IMR-90 (cell line): ENCODE measurements at regions not wholly inside any gene's neighbourhood (a gene's known extent, or its start where the extent isn't known, plus 50 kb on each side); places are given as distances from the start of the nearest gene placed in this dataset.

Experiments
- ATAC-seq: fragments of 200-7000 bp; cut with Tn5 transposase; 2 replicates; pipeline ENCODE4 v1.9.1; 2020; ENCODE audit warnings: low read depth, mild to moderate bottlenecking, moderate library complexity
- BruUV-seq: library from RNA; stranded (reverse); fragments of 400-500 nt; replicated peaks from 2 replicates; lab custom pipeline; 2021; lab: Mats Ljungman, UMichigan
- CTCF ChIA-PET: fragments of 300-600 bp; formaldehyde crosslinking; extraction: SDS; loops from one replicate; lab custom pipeline; 2021; ENCODE audit warnings: antibody characterized with exemption; lab: Yijun Ruan, JAX
- POLR2A ChIA-PET: fragments of 300-600 bp; sonication (Branson Sonifier 250); formaldehyde crosslinking; loops from one replicate; lab custom pipeline; 2022; ENCODE audit warnings: antibody characterized with exemption; ENCODE audit not compliant: unreplicated experiment; lab: Charles Lee
- DNase-seq: peaks from one replicate; pipeline ENCODE4 v3.0.0; 2013
- H2AFZ ChIP-seq: replicated peaks from 2 replicates; pipeline ENCODE3; 2013; ENCODE audit warnings: low read length, mild to moderate bottlenecking; ENCODE audit not compliant: poor library complexity
- H2AK5ac ChIP-seq: 2 replicates; pipeline ENCODE4 v1.6.1; 2013; ENCODE audit warnings: low read depth, low read length, inconsistent platforms
- H2AK9ac ChIP-seq: replicated peaks from 2 replicates; pipeline ENCODE3; 2013; ENCODE audit warnings: mild to moderate bottlenecking, low read depth, low read length, moderate library complexity; ENCODE audit not compliant: poor library complexity
- H2BK120ac ChIP-seq: 2 replicates; pipeline ENCODE4 v1.6.1; 2013; ENCODE audit warnings: low read depth, low read length, inconsistent platforms
- H2BK15ac ChIP-seq: 3 replicates; pipeline ENCODE4 v1.6.1; 2013; ENCODE audit warnings: low read depth, low read length, inconsistent platforms
- H2BK20ac ChIP-seq: 2 replicates; pipeline ENCODE4 v1.6.1; 2013; ENCODE audit warnings: low read depth, mild to moderate bottlenecking, inconsistent platforms, low read length, moderate library complexity
- H2BK5ac ChIP-seq: 2 replicates; pipeline ENCODE4 v1.6.1; 2013; ENCODE audit warnings: mild to moderate bottlenecking, low read depth, low read length, inconsistent platforms; ENCODE audit not compliant: poor library complexity, severe bottlenecking
- H3K14ac ChIP-seq: replicated peaks from 2 replicates; pipeline ENCODE4 v1.6.1; 2013; ENCODE audit warnings: low read depth, low read length, inconsistent platforms
- H3K18ac ChIP-seq: 2 replicates; pipeline ENCODE4 v1.6.1; 2013; ENCODE audit warnings: low read depth, low read length, control low read depth
- H3K23ac ChIP-seq: 2 replicates; pipeline ENCODE4 v1.6.1; 2013; ENCODE audit warnings: low read depth, low read length, inconsistent platforms
- H3K27ac ChIP-seq: 2 replicates; pipeline ENCODE4 v1.5.1; 2013; ENCODE audit warnings: mild to moderate bottlenecking, control low read depth, low read length; ENCODE audit not compliant: insufficient read depth
- H3K27me3 ChIP-seq: 2 replicates; pipeline ENCODE4 v1.6.1; 2013; ENCODE audit warnings: low read length; ENCODE audit not compliant: control insufficient read depth, insufficient read depth
- H3K36me3 ChIP-seq: 2 replicates; pipeline ENCODE4 v1.6.1; 2013; ENCODE audit warnings: low read length, mixed read lengths; ENCODE audit not compliant: control insufficient read depth, insufficient read depth
- H3K4ac ChIP-seq: 2 replicates; pipeline ENCODE4 v1.6.1; 2013; ENCODE audit warnings: low read depth, low read length, inconsistent platforms
- H3K4me1 ChIP-seq: 2 replicates; pipeline ENCODE4 v1.6.1; 2013; ENCODE audit warnings: low read length, mixed read lengths; ENCODE audit not compliant: control insufficient read depth, insufficient read depth
- H3K4me2 ChIP-seq: 2 replicates; pipeline ENCODE4 v1.6.1; 2013; ENCODE audit warnings: low read depth, mild to moderate bottlenecking, control low read depth, low read length, moderate library complexity
- H3K4me3 ChIP-seq: 2 replicates; pipeline ENCODE4 v1.5.1; 2013; ENCODE audit warnings: low read depth, mild to moderate bottlenecking, control low read depth, low read length, moderate library complexity; ENCODE audit not compliant: insufficient read depth
- H3K56ac ChIP-seq: 2 replicates; pipeline ENCODE4 v1.6.1; 2013; ENCODE audit warnings: low read length, inconsistent platforms; ENCODE audit not compliant: insufficient read depth; ENCODE audit errors: extremely low read depth
- H3K79me1 ChIP-seq, 2 experiments: 2 replicates each; pipeline ENCODE4 v1.6.1; 2013; ENCODE audit warnings: low read length in 2 of 2, inconsistent platforms in 1 of 2, low read depth in 1 of 2
- H3K9ac ChIP-seq: 2 replicates; pipeline ENCODE4 v1.6.1; 2013; ENCODE audit warnings: low read depth, low read length, control low read depth
- H3K9me1 ChIP-seq: 2 replicates; pipeline ENCODE4 v1.6.1; 2013; ENCODE audit warnings: low read length, inconsistent platforms; ENCODE audit not compliant: insufficient read depth
- H3K9me3 ChIP-seq: 2 replicates; pipeline ENCODE4 v1.6.1; 2013; ENCODE audit warnings: low read length; ENCODE audit not compliant: control insufficient read depth, insufficient read depth
- H4K20me1 ChIP-seq: 2 replicates; pipeline ENCODE4 v1.6.1; 2013; ENCODE audit warnings: low read length, inconsistent platforms; ENCODE audit not compliant: insufficient read depth
- H4K5ac ChIP-seq: 2 replicates; pipeline ENCODE4 v1.6.1; 2013; ENCODE audit warnings: mild to moderate bottlenecking, low read depth, low read length, control low read depth
- H4K8ac ChIP-seq, 2 experiments: 2 replicates each; pipeline ENCODE4 v1.6.1; 2013; ENCODE audit warnings: low read depth in 2 of 2, low read length in 2 of 2, control low read depth in 1 of 2, inconsistent platforms in 1 of 2
- H4K91ac ChIP-seq: 2 replicates; pipeline ENCODE4 v1.6.1; 2013; ENCODE audit warnings: low read depth, low read length, inconsistent platforms; ENCODE audit not compliant: insufficient read depth
- BHLHE40 ChIP-seq: fragments of 150-350 bp; IDR thresholded peaks from 2 replicates; pipeline ENCODE4 v1.6.1; 2016; ENCODE audit warnings: mild to moderate bottlenecking, low read depth, low read length
- CEBPB ChIP-seq: IDR thresholded peaks from 2 replicates; pipeline ENCODE4 v1.6.1; 2012; ENCODE audit warnings: low read depth, low read length, improper control_type of control experiment
- ELK1 ChIP-seq: fragments of 150-350 bp; IDR thresholded peaks from 2 replicates; pipeline ENCODE4 v1.6.1; 2016; ENCODE audit warnings: low read depth, mild to moderate bottlenecking, low read length, moderate library complexity, borderline replicate concordance
- MAZ ChIP-seq: IDR thresholded peaks from 2 replicates; pipeline ENCODE4 v1.6.1; 2012; ENCODE audit warnings: low read depth, mild to moderate bottlenecking, low read length, improper control_type of control experiment, moderate library complexity, borderline replicate concordance
- MXI1 ChIP-seq: IDR thresholded peaks from 2 replicates; pipeline ENCODE4 v1.6.1; 2012; ENCODE audit warnings: low read depth, mild to moderate bottlenecking, low read length, moderate library complexity, borderline replicate concordance
- NFE2L2 ChIP-seq: fragments of 150-350 bp; IDR thresholded peaks from 2 replicates; pipeline ENCODE4 v1.6.1; 2016; ENCODE audit warnings: low read depth, mild to moderate bottlenecking, low read length
- POLR2A ChIP-seq: IDR thresholded peaks from 2 replicates; pipeline ENCODE4 v1.6.1; 2012; ENCODE audit warnings: mild to moderate bottlenecking, low read depth, low read length
- RAD21 ChIP-seq: IDR thresholded peaks from 2 replicates; pipeline ENCODE4 v1.6.1; 2012; ENCODE audit warnings: low read length, improper control_type of control experiment
- RCOR1 ChIP-seq: IDR thresholded peaks from 2 replicates; pipeline ENCODE4 v1.6.1; 2012; ENCODE audit warnings: mild to moderate bottlenecking, low read length, improper control_type of control experiment; ENCODE audit not compliant: insufficient replicate concordance
- SMC3 ChIP-seq: fragments of 150-350 bp; IDR thresholded peaks from 2 replicates; pipeline ENCODE4 v1.6.1; 2016; ENCODE audit warnings: low read depth, mild to moderate bottlenecking, antibody characterized with exemption, low read length, moderate library complexity
- WGBS, 2 experiments: methylation state at CpG; one replicate each; pipeline versions ENCODE4 v1.1.5 to v1.1.7; 2013; ENCODE audit warnings: missing lambda C conversion rate in 2 of 2; ENCODE audit not compliant: insufficient read length in 1 of 2; ENCODE audit errors: extremely low coverage in 2 of 2; 5-methylcytosine and 5-hydroxymethylcytosine counted together
- dilution Hi-C: fragments of 300-500 bp; cut with HindIII; formaldehyde crosslinking; loops from one replicate; pipeline ENCODE4 v1.14.3; 2018; ENCODE audit warnings: low sequenced_read_pairs; ENCODE audit not compliant: unreplicated experiment
- in situ Hi-C: fragments of 300-500 bp; cut with MboI; formaldehyde crosslinking; loops from 3 replicates; pipeline ENCODE4 v1.14.3; 2019; ENCODE audit warnings: low sequenced_read_pairs, inconsistent platforms, mixed read lengths
- intact Hi-C: fragments of 100-400 bp; cut with micrococcal nuclease; formaldehyde crosslinking; loops from 2 replicates; pipeline ENCODE4 v1.10.0; 2022
- TF ChIP-seq, protein P1 (sequence below): fragments of 150-350 bp; IDR thresholded peaks from 2 replicates; pipeline ENCODE4 v1.6.1; 2017; ENCODE audit warnings: mild to moderate bottlenecking, antibody characterized with exemption, low read length, low read depth
- TF ChIP-seq, protein P2 (sequence below): conservative IDR thresholded peaks from 2 replicates; pipeline ENCODE4 v1.5.1; 2012; ENCODE audit warnings: mild to moderate bottlenecking, low read depth, low read length, improper control_type of control experiment

DNA sequence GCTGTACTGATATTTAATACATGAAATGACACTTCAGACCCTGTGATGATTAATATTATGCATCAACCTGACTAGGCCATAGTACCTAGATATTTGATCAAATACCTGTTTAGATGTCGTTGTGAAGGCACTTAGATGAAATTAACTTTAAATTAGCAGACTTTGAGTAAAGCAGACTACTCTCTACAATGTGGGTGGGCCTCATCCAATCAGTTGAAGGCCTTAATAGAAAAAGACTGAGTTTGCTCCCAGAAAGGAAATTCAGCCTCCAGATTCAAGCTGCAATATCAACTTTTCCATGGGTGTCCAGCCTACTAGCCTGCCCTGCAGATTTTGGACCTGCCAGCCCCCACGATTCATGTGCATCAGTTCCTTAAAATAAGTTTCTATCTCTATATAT is 68.6 kb upstream of the TMEM168 start:
- Histone ChIP-seq H3K9ac (no peak overlapping the region), H3K9me1 (peaks cover 3% of the 10 kb centered on the region; the same call in 1 of the 2 replicates), H4K20me1 (no peaks in the 10 kb centered on the region), H4K91ac (no peak overlapping the region), H3K4ac (no peak overlapping the region), H2BK15ac (no peak overlapping the region), H3K14ac (no peak overlapping the region), H2AFZ (no peak overlapping the region), H2BK5ac (no peak overlapping the region), H3K56ac (no peak overlapping the region), H4K8ac (no peak overlapping the region), H3K27me3 (no peaks in the 10 kb centered on the region), H3K36me3 (no peaks in the 10 kb centered on the region; the same call in 1 of the 2 replicates), H3K4me1 (no peaks in the 10 kb centered on the region), H3K4me3 (no peak overlapping the region), H3K4me2 (no peak overlapping the region), H3K18ac (no peak overlapping the region), H4K5ac (no peak overlapping the region), H3K9me3 (no peaks in the 10 kb centered on the region), H2BK20ac (no peak overlapping the region), H3K27ac (no peak overlapping the region), H2BK120ac (no peak overlapping the region), H2AK5ac (no peak overlapping the region), H3K23ac (no peak overlapping the region), H3K79me1 (peaks cover 5 to 7% of the 10 kb centered on the region in 2 experiments; a peak in 3 of 4 replicates), H2AK9ac (no peak overlapping the region)
- ATAC-seq (no peak), DNase-seq (no peak)
- in situ Hi-C loops (no loop called here), intact Hi-C loops (no loop called here), dilution Hi-C loops (no loop called here)
- BruUV-seq = no TSS peak
- ChIA-PET CTCF (no interaction called here), POLR2A (no interaction called here)
- WGBS, 2 experiments = no CpG with 5 or more reads among the region's 2 CpGs
- no peak for TF ChIP-seq MAZ
- TF ChIP-seq NFE2L2 = no peak
- TF ChIP-seq, protein P1, sequence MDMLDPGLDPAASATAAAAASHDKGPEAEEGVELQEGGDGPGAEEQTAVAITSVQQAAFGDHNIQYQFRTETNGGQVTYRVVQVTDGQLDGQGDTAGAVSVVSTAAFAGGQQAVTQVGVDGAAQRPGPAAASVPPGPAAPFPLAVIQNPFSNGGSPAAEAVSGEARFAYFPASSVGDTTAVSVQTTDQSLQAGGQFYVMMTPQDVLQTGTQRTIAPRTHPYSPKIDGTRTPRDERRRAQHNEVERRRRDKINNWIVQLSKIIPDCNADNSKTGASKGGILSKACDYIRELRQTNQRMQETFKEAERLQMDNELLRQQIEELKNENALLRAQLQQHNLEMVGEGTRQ = no peak
- no peak for TF ChIP-seq ELK1
- TF ChIP-seq MXI1 = no peak
- no peak for TF ChIP-seq CEBPB
- no peak for TF ChIP-seq BHLHE40
- TF ChIP-seq, protein P2, sequence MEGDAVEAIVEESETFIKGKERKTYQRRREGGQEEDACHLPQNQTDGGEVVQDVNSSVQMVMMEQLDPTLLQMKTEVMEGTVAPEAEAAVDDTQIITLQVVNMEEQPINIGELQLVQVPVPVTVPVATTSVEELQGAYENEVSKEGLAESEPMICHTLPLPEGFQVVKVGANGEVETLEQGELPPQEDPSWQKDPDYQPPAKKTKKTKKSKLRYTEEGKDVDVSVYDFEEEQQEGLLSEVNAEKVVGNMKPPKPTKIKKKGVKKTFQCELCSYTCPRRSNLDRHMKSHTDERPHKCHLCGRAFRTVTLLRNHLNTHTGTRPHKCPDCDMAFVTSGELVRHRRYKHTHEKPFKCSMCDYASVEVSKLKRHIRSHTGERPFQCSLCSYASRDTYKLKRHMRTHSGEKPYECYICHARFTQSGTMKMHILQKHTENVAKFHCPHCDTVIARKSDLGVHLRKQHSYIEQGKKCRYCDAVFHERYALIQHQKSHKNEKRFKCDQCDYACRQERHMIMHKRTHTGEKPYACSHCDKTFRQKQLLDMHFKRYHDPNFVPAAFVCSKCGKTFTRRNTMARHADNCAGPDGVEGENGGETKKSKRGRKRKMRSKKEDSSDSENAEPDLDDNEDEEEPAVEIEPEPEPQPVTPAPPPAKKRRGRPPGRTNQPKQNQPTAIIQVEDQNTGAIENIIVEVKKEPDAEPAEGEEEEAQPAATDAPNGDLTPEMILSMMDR = no peak
- TF ChIP-seq POLR2A = no peak
- no peak for TF ChIP-seq RAD21
- no peak for TF ChIP-seq RCOR1
- TF ChIP-seq SMC3 = no peak
